ENCODE measurements at regions not wholly inside any gene's neighbourhood (a gene's known extent, or its start where the extent isn't known, plus 50 kb on each side); places are given as distances from the start of the nearest gene placed in this dataset.

DNA sequence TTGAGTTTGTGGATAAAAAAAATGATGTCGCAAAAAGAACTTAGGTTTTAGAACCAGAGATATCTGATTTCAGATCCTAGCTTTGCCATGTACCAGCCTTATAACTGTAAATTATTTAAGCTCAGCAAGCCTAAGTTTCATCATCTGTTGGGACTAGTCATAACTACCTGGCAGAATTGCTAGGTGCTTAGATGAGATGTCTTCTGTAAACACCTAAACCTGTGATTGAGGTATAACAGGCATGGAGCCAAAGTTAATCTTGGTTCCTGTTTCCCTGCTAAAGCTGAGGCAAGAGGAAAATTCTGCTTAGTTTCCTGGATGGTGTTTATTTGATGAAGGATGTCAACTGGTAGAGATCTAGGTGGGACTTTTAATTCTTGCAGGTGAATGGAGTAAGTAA is 331.3 kb upstream of the RBMS3 start:
- Mint-ChIP-seq H3K4me1 (no peaks in the 10 kb centered on the region), H3K27ac (no peak overlapping the region), H3K4me3 (no peak overlapping the region), H3K9me3 (peaks cover 2 to 6% of the 10 kb centered on the region in 2 donors), H3K27me3 (ENCODE audit: low read depth in 2 of 2) (no peaks in the 10 kb centered on the region), H3K36me3 (no peaks in the 10 kb centered on the region)
- Histone ChIP-seq H3K36me3 (ENCODE audit: control insufficient read depth, insufficient read depth, low read length) (no peaks in the 10 kb centered on the region), H3K9me3 (ENCODE audit: control insufficient read depth, insufficient read depth, low read length) (no peaks in the 10 kb centered on the region), H3K27me3 (ENCODE audit: control insufficient read depth, insufficient read depth, low read length) (no peaks in the 10 kb centered on the region), H3K27ac (ENCODE audit: low read length) (no peak overlapping the region), H3K4me1 (ENCODE audit: control insufficient read depth, insufficient read depth, low read length) (no peaks in the 10 kb centered on the region), H3K4me3 (ENCODE audit: low read length) (no peak overlapping the region)
- no peak for TF ChIP-seq CTCF (IDR thresholded peaks at IDR 0.05)
- intact Hi-C loops (cut with micrococcal nuclease) = no loop called here
- 88% methylated on average over 1 of the region's 1 CpG for WGBS (ENCODE audit: insufficient coverage)
- DNase-seq (no peak), ATAC-seq (no peak)

- H3K27ac ChIP-seq (ENCODE audit: low read length) = no peak overlapping the region
- intact Hi-C loops (cut with micrococcal nuclease) = no loop called here
- H3K36me3 ChIP-seq (ENCODE audit: control insufficient read depth, insufficient read depth, low read length) = no peaks in the 10 kb centered on the region
- H3K4me3 ChIP-seq (ENCODE audit: low read length) = no peak overlapping the region
- DNase-seq (no peak), ATAC-seq (no peak)
- H3K9me3 ChIP-seq (ENCODE audit: control insufficient read depth, insufficient read depth, low read length) = no peaks in the 10 kb centered on the region
- Mint-ChIP-seq H3K4me3 (no peak overlapping the region), H3K36me3 (no peaks in the 10 kb centered on the region), H3K9me3 (peaks cover 2 to 6% of the 10 kb centered on the region in 2 donors), H3K27ac (no peak overlapping the region), H3K27me3 (ENCODE audit: low read depth in 2 of 2) (no peaks in the 10 kb centered on the region), H3K4me1 (no peaks in the 10 kb centered on the region)
- H3K27me3 ChIP-seq (ENCODE audit: control insufficient read depth, insufficient read depth, low read length) = no peaks in the 10 kb centered on the region
- H3K4me1 ChIP-seq (ENCODE audit: control insufficient read depth, insufficient read depth, low read length) = no peaks in the 10 kb centered on the region
- TF ChIP-seq CTCF (IDR thresholded peaks at IDR 0.05) = no peak
Observed at GRCh38 chr3:28950614-28951013, 330.3 kb upstream of the RBMS3 start.

DNA sequence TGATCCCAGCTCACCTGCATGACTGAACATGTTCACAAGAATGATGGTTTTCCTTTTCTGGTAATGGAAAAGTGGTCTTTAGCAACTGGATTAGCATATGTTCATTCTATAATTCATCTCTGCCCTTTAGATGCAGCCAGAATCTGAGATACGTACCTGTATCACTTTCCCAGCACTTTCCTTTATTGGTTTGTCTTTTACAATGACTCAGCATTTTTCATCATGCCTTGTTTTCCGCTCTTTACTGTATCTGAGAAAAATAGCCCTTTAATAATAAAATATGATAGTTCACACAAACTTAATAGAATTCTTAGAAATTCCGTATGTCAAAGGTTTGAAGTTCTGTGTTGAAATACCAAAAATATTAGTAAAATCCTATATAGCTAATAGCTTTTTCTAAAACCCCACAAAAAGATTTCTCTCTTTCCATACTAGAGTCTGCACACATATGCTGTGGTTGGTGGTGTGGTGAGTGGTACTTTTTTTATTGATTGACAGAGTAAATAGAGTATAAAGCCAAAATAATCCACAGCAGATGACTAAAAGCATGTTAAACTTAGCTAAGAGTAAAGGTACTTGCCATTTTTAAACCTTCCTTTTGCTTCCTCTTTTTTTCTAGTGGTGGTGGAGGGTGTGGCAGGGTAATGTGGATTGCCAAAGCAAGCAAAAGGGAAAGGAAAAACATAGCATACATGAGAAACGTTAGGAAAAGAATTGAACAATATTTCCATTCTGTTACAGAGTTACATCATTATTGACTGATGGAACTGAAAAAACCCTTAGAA is 328.9 kb upstream of the RBMS3 start:
- Mint-ChIP-seq H3K4me3 (no peak overlapping the region), H3K27ac (no peak overlapping the region), H3K27me3 (ENCODE audit: low read depth in 2 of 2) (no peaks in the 10 kb centered on the region), H3K4me1 (no peaks in the 10 kb centered on the region), H3K9me3 (peaks cover 2 to 8% of the 10 kb centered on the region in 2 donors), H3K36me3 (no peaks in the 10 kb centered on the region)
- no peak for DNase-seq
- H3K4me1 ChIP-seq (ENCODE audit: control insufficient read depth, insufficient read depth, low read length) = no peaks in the 10 kb centered on the region
- H3K4me3 ChIP-seq (ENCODE audit: low read length) = no peak overlapping the region
- no peak for TF ChIP-seq CTCF (IDR thresholded peaks at IDR 0.05)
- no peaks in the 10 kb centered on the region for H3K36me3 ChIP-seq (ENCODE audit: control insufficient read depth, insufficient read depth, low read length)
- no peaks in the 10 kb centered on the region for H3K9me3 ChIP-seq (ENCODE audit: control insufficient read depth, insufficient read depth, low read length)
- intact Hi-C loops (cut with micrococcal nuclease) = no loop called here
- H3K27me3 ChIP-seq (ENCODE audit: control insufficient read depth, insufficient read depth, low read length) = no peaks in the 10 kb centered on the region
- H3K27ac ChIP-seq (ENCODE audit: low read length) = no peak overlapping the region
- WGBS (ENCODE audit: insufficient coverage) = 45% methylated on average over 2 of the region's 4 CpGs
- ATAC-seq = no peak

GRCh38 chr3:28958656-28959055 is 322.2 kb upstream of the RBMS3 start:
- no peaks in the 10 kb centered on the region for H3K27me3 Mint-ChIP-seq (ENCODE audit: low read depth in 2 of 2)
- no peak overlapping the region for H3K4me3 Mint-ChIP-seq
- H3K36me3 ChIP-seq (ENCODE audit: control insufficient read depth, insufficient read depth, low read length) = no peaks in the 10 kb centered on the region
- no peaks in the 10 kb centered on the region for H3K36me3 Mint-ChIP-seq
- H3K4me3 ChIP-seq (ENCODE audit: low read length) = no peak overlapping the region
- WGBS (ENCODE audit: insufficient coverage) = 85% methylated on average over 3 of the region's 3 CpGs
- H3K4me1 Mint-ChIP-seq = no peaks in the 10 kb centered on the region
- DNase-seq (no peak), ATAC-seq (no peak)
- peaks cover 6% of the 10 kb centered on the region for H3K9me3 ChIP-seq (ENCODE audit: control insufficient read depth, insufficient read depth, low read length)
- H3K27ac Mint-ChIP-seq = no peak overlapping the region
- no peak overlapping the region for H3K27ac ChIP-seq (ENCODE audit: low read length)
- no peak for TF ChIP-seq CTCF (IDR thresholded peaks at IDR 0.05)
- intact Hi-C loops (cut with micrococcal nuclease) = no loop called here
- no peaks in the 10 kb centered on the region for H3K27me3 ChIP-seq (ENCODE audit: control insufficient read depth, insufficient read depth, low read length)
- no peaks in the 10 kb centered on the region for H3K4me1 ChIP-seq (ENCODE audit: control insufficient read depth, insufficient read depth, low read length)
- H3K9me3 Mint-ChIP-seq = peaks cover 4 to 6% of the 10 kb centered on the region in 2 donors
